ENCODE measurements at regions not wholly inside any gene's neighbourhood (a gene's known extent, or its start where the extent isn't known, plus 50 kb on each side); places are given as distances from the start of the nearest gene placed in this dataset.
A peak's percentile ranks its signal among the peaks of the same experiment; 100 is the strongest.
"Not testable (repeated sequence)": the region's sequence is repeated elsewhere in the genome, so short reads cannot be mapped to it uniquely, and the experiment has no call there.

DNA sequence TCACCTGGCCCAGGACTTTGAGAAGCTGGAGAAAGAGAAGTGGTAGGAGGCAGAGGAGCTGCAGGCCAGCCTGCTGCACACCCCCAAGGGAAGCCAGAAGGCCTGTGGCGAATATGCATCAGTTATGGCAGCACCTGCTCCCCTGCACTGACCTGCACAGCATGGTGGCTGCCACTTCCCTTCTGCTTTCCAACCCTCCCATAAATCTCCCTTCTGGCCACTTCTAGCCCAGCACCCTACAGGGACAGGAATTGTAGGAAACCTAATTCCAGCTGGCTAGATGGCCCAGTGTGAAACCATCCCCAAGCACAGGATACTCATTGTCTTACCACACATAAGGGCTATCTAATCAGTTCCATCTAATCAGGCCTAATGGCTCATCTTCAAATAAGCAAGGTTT, 136.3 kb downstream of the TBX3 start:
- no peaks in the 10 kb centered on the region for H3K27me3 ChIP-seq (replicated peaks)
- H3K4me1 ChIP-seq (replicated peaks) = no peaks in the 10 kb centered on the region
- DNase-seq (ENCODE audit: low read depth in 1 of 2, low spot score in 2 of 2) = no peak
- H3K9me3 ChIP-seq (replicated peaks) = no peaks in the 10 kb centered on the region
- H3K27ac ChIP-seq = no peak overlapping the region
- H3K4me3 ChIP-seq = no peak overlapping the region
- H3K36me3 ChIP-seq = no peaks in the 10 kb centered on the region

DNA sequence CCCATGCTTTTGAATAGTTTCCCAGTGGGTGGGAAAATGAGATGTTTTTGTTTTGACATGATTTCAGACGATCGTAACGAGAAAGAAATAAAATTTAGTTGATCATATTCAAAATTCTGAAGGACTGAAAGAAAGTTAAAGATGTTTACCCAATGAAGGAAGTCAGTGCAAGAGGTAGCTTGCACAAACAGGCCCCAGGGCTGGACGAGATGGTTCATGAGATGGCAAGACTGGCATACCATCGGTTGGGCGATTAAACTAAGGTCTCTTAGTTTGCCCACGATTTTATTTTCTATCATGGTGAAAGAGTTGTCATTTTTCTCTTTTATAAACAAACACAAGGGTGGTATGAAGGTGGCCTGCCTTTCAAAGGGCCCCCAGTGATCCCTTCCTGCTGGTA, 124.5 kb upstream of the TBX5 start:
- Histone ChIP-seq H3K36me3 (no peaks in the 10 kb centered on the region), H3K4me1 (replicated peaks) (0 out of 2 replicates have a peak, but pooled peaks cover 3% of the 10 kb centered on the region), H3K27ac (0 out of 2 replicates have a peak overlapping the region, but pooled peaks have one; percentile 9), H3K27me3 (replicated peaks) (no peaks in the 10 kb centered on the region; the same call in 1 of the 2 replicates), H3K4me3 (no peak overlapping the region), H3K9me3 (replicated peaks) (no peaks in the 10 kb centered on the region)
- no peak for DNase-seq (ENCODE audit: low read depth in 1 of 2, low spot score in 2 of 2)

DNA sequence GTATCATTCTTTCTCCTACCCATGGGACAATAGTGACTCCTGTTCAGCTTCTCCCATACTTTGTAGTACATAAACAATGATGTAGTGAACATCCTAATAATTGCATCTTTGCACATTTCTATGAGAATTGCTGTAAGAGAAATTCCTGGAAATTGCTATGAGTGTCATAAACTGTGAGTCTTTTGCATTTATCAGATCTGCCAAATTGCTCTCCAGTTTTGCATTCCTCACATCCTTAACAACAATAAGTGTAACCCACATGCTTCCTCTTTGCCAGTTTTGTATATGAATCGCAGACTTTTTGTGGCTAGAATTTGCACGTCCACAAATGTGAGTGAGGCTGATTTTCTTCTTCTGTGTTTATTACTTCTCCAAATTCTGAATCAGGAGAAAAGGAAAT, 124.0 kb upstream of the TBX5 start:
- DNase-seq (ENCODE audit: low read depth in 1 of 2, low spot score in 2 of 2) = peak in 1 of 2 experiments; percentile 43
- no peaks in the 10 kb centered on the region for H3K9me3 ChIP-seq (replicated peaks)
- H3K27ac ChIP-seq = no peak overlapping the region
- peaks cover 2% of the 10 kb centered on the region; the same call in 1 of the 2 replicates for H3K27me3 ChIP-seq (replicated peaks)
- no peak overlapping the region for H3K4me3 ChIP-seq
- H3K36me3 ChIP-seq = no peaks in the 10 kb centered on the region
- H3K4me1 ChIP-seq (replicated peaks) = 0 out of 2 replicates have a peak, but pooled peaks cover 3% of the 10 kb centered on the region

DNA sequence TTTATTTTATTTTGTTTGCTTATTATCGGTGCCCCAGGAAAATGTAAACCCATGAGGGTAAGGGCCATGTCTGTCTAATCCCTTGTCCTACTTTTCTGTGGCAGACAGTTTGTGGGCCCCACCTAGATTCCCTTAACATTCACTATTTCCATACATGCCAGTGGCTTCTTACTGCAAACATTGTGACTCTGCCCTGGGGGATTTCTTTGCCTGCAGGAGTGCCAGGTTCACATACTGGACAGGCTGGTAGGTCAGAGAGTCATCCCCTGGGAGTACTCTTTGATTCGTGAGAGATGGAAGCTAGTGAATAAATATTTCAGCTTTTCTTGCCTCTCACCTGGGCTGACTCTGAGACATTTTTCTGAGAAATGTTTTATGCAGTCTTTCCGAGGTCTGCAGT, 122.8 kb upstream of the TBX5 start:
- no peaks in the 10 kb centered on the region for H3K36me3 ChIP-seq
- no peaks in the 10 kb centered on the region for H3K9me3 ChIP-seq (replicated peaks)
- 0 out of 2 replicates have a peak, but pooled peaks cover 3% of the 10 kb centered on the region for H3K4me1 ChIP-seq (replicated peaks)
- H3K27me3 ChIP-seq (replicated peaks) = peaks cover 3% of the 10 kb centered on the region; the same call in 1 of the 2 replicates
- no peak for DNase-seq (ENCODE audit: low read depth in 1 of 2, low spot score in 2 of 2)
- no peak overlapping the region for H3K27ac ChIP-seq
- no peak overlapping the region for H3K4me3 ChIP-seq

DNA sequence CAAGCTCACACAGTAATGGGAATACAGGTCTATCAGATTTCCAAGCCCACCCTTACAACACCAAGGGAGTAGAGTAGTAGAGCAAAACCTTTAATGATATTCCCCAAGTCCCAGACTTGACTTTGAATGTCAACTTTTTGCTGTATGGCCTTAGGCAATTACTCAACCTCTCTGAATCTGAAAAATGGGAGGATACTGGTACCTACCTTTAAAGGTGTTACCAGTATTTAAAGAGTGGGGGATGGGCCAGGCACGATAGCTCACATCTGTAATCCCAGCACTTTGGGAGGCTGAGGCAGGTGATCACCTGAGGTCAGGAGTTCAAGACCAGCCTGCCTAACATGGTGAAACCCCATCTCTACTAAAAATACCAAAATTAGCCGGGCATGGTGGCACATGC, 115.2 kb upstream of the TBX5 start:
- not testable (repeated sequence) for H3K4me1 ChIP-seq (replicated peaks); H3K4me3 ChIP-seq; H3K27me3 ChIP-seq (replicated peaks); H3K36me3 ChIP-seq; H3K9me3 ChIP-seq (replicated peaks); H3K27ac ChIP-seq; DNase-seq (ENCODE audit: low read depth in 1 of 2, low spot score in 2 of 2)

DNA sequence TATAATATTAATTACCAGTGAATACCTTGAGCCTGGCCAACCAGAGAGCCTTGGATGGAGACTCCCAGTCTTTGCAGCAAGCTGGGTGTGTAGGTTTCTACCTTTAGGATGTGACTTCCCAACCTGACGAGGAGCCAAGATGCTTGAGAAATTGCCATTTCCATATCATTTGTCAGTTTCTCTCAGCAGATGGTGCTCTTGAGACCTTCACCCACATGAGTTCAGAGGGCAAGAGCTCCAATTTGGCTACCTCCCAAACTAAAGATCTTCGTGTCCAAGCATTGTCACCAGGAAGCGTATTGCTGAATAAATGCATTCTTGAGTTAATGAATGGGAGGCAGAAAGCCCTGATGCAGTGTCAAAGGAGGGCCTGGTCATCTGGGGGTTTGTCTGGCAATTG, 106.4 kb upstream of the TBX5 start:
- H3K4me3 ChIP-seq = no peak overlapping the region
- DNase-seq (ENCODE audit: low read depth in 1 of 2, low spot score in 2 of 2) = no peak
- no peak overlapping the region for H3K27ac ChIP-seq
- no peaks in the 10 kb centered on the region for H3K36me3 ChIP-seq
- H3K27me3 ChIP-seq (replicated peaks) = peaks cover 10% of the 10 kb centered on the region
- H3K9me3 ChIP-seq (replicated peaks) = 0 out of 2 replicates have a peak, but pooled peaks cover 2% of the 10 kb centered on the region
- H3K4me1 ChIP-seq (replicated peaks) = no peaks in the 10 kb centered on the region

DNA sequence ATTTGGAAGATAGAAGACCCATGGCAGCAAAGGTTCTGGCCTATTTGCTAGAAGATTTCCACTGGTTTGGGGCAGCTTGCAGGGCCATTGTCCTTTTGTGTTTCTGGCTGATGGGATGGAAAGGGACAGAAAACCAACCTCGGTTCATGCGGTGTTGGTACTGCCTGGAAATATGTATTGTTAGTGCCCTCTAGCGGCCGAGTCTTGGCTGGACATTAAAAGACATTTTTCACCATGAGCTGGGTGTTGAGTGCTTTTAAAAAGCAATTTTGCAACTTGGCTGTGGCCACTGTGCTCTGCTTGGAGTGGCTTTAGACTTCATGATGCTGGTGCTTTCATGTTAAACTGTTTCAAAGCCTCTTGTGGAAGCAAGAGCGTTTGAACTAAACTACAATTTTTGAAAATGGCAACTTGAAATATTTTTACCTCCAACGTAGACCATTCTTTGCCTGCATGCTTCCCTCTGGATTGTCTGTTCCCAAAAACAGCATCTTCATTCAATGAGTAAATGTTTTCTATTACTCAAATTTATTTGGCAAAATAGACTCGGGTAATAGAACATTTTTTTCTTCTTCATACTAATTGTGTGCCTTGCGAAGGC, 102.7 kb upstream of the TBX5 start:
- Histone ChIP-seq H3K36me3 (no peaks in the 10 kb centered on the region), H3K4me3 (no peak overlapping the region), H3K4me1 (replicated peaks) (no peaks in the 10 kb centered on the region), H3K27ac (no peak overlapping the region), H3K9me3 (replicated peaks) (0 out of 2 replicates have a peak, but pooled peaks cover 2% of the 10 kb centered on the region), H3K27me3 (replicated peaks) (peaks cover 14% of the 10 kb centered on the region)
- peak; percentile 33 to 52 for DNase-seq (ENCODE audit: low read depth in 1 of 2, low spot score in 2 of 2)

DNA sequence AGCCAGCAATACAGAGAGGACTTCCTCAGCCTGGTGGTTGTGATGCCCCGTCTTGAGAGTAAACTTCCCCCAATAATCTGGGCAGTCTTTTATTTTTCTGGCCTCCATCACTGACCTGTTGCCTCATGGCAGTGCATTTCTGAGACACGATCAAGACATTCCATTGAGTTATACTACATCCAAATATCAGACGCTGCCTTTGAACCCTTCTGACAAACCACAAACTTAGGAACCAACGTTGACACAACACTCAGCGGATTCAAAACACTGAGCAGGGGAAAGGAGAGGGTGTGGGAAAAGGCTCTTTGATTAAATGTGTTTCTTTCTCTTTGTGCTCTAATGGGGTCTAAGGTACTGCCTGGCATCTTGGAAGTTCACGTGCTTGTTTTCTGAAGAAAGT, 100.7 kb upstream of the TBX5 start:
- no peaks in the 10 kb centered on the region for H3K36me3 ChIP-seq
- no peak for DNase-seq (ENCODE audit: low read depth in 1 of 2, low spot score in 2 of 2)
- 0 out of 2 replicates have a peak, but pooled peaks cover 2% of the 10 kb centered on the region for H3K9me3 ChIP-seq (replicated peaks)
- H3K27ac ChIP-seq = no peak overlapping the region
- no peak overlapping the region for H3K4me3 ChIP-seq
- H3K4me1 ChIP-seq (replicated peaks) = no peaks in the 10 kb centered on the region
- H3K27me3 ChIP-seq (replicated peaks) = peaks cover 14% of the 10 kb centered on the region

DNA sequence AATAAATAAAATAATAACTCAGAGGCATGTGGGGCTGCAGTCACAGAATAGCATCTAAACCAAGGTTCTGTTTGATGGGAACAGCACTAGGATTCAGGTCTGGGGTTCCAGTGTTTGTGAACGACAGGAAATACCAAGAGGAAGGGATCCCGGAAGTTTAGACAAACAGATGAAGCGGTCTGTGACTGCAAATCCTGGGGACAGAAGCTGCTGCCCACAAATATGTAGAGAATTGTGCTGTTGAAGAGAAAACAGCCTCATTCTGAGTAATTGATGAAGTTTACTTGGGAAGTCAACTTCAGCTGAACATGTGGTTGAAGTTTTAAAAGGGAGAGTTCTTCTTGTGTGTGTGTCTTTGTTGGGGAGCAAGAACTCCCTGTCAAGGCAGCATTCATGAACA, 98.4 kb upstream of the TBX5 start:
- no peaks in the 10 kb centered on the region for H3K4me1 ChIP-seq (replicated peaks)
- no peak overlapping the region for H3K27ac ChIP-seq
- no peak for DNase-seq (ENCODE audit: low read depth in 1 of 2, low spot score in 2 of 2)
- no peaks in the 10 kb centered on the region for H3K9me3 ChIP-seq (replicated peaks)
- H3K4me3 ChIP-seq = no peak overlapping the region
- peaks cover 14% of the 10 kb centered on the region for H3K27me3 ChIP-seq (replicated peaks)
- H3K36me3 ChIP-seq = no peaks in the 10 kb centered on the region

DNA sequence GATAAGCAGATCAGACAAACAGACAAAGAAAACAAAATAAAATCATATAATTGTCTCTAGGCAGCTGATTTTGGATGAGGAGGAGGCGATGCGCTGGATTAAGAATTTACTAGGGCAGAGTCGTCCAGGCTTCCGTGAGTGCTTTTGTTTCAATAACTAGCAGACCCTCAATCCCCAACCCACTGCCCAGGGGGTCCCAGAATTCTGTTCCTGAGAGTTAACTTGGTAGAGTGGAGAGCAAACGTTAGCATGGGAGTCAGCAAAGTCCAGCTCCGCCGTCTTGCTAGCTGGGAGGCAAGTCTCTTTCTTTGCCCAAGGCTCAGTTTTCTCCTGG, 95.5 kb upstream of the TBX5 start:
- Histone ChIP-seq H3K4me1 (replicated peaks) (no peaks in the 10 kb centered on the region), H3K36me3 (no peaks in the 10 kb centered on the region), H3K9me3 (replicated peaks) (no peaks in the 10 kb centered on the region), H3K27ac (no peak overlapping the region), H3K4me3 (no peak overlapping the region), H3K27me3 (replicated peaks) (peaks cover 4% of the 10 kb centered on the region; the same call in 1 of the 2 replicates)
- DNase-seq (ENCODE audit: low read depth in 1 of 2, low spot score in 2 of 2) = no peak

DNA sequence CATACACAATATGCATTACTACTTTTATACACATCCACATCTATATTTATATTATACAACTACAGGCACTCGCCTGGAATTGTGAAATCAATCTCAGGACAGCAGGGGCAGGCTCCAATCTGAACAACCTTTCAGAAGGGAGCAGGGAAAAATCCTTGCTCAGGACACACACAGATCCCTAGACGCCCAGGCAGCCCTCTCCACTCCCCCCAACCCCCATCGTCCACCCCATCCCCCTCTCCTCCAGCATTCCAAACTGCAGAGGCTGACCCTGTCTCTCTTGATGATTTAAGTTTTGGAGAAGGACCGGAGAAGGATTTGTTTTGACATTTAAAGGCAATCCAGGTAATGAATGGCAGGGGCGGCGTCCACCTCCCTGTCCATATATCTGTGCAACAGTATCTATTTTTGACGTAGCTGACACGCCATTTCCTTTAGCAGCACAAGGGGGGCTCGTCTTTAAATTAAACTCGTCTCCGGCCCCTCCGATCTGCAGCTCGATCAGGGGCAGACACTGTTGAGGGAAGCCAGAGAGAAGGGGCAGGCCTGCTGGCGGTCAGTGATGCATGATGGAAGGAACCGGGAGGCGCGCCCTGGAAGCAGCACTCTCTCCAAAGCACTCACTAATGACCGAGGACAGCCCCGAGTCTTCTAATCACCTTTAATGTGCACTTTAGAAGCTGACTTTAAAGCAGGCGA, 95.0 kb upstream of the TBX5 start:
- peaks cover 4% of the 10 kb centered on the region; the same call in 1 of the 2 replicates for H3K27me3 ChIP-seq (replicated peaks)
- no peak overlapping the region for H3K4me3 ChIP-seq
- DNase-seq (ENCODE audit: low read depth in 1 of 2, low spot score in 2 of 2) = no peak
- no peaks in the 10 kb centered on the region for H3K9me3 ChIP-seq (replicated peaks)
- no peak overlapping the region for H3K27ac ChIP-seq
- no peaks in the 10 kb centered on the region for H3K4me1 ChIP-seq (replicated peaks)
- H3K36me3 ChIP-seq = no peaks in the 10 kb centered on the region

DNA sequence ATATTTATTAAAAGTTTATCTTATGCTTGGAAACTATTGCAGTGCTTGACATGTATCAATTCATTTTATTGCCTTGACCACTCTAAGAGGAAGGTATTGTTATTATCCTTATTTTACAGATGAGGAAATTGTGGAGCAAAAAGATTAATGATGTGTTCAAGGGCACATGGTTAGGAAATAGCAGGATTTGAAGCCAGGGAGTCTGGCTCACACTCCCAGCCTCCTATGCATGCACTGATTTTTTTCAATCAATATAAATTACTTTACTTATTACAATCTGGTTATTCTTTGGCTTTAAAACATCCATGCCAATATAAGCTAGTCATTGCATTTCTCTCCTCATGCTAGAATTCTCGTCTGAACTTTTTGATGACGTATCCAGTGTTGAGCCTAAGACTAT, 94.2 kb upstream of the TBX5 start:
- Histone ChIP-seq H3K27ac (no peak overlapping the region), H3K4me3 (no peak overlapping the region), H3K9me3 (replicated peaks) (no peaks in the 10 kb centered on the region), H3K36me3 (no peaks in the 10 kb centered on the region), H3K27me3 (replicated peaks) (peaks cover 4% of the 10 kb centered on the region; the same call in 1 of the 2 replicates), H3K4me1 (replicated peaks) (no peaks in the 10 kb centered on the region)
- no peak for DNase-seq (ENCODE audit: low read depth in 1 of 2, low spot score in 2 of 2)

DNA sequence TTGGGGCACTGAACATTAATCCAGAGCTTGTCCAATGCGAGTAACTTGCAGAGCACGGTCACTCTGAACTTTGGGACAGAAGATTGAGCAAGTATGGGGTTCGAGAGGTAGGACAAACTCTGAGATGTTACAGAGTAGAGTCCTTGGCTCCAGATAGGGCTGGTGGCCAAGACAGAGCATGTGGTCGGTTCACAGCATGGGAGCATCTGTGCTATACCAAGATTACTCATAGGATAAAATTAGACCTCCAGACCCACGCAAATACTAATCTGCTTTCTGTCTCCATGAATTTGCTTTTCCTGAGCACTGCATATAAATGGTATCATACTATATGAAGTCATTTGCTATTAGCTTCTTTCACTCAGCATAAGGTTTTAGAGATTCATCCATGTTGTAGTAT, 93.4 kb upstream of the TBX5 start:
- Histone ChIP-seq H3K4me1 (replicated peaks) (no peaks in the 10 kb centered on the region), H3K27me3 (replicated peaks) (no peaks in the 10 kb centered on the region), H3K9me3 (replicated peaks) (no peaks in the 10 kb centered on the region), H3K4me3 (no peak overlapping the region), H3K36me3 (no peaks in the 10 kb centered on the region), H3K27ac (no peak overlapping the region)
- no peak for DNase-seq (ENCODE audit: low read depth in 1 of 2, low spot score in 2 of 2)

DNA sequence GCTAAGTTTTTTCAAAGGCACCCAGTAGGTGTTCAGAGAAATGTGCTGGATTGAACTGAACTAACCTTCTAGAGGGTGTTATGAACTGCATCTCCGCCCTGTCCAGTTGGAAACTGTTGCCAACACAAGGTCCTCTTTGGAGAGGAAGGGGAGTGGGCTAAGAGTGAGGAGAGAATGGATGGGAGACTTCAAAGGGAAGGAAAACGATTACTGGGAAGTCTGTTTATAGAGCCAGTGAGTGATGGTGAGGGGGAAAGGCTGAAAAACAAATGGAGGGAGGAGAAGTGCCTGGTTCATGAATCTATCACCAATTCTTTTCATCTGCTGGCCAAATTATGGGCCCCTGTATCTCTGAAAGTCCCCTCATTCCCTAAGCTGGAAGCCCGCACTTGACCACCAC, 86.0 kb upstream of the TBX5 start:
- Histone ChIP-seq H3K4me1 (replicated peaks) (no peaks in the 10 kb centered on the region), H3K27ac (no peak overlapping the region), H3K36me3 (no peaks in the 10 kb centered on the region), H3K27me3 (replicated peaks) (0 out of 2 replicates have a peak, but pooled peaks cover 4% of the 10 kb centered on the region), H3K4me3 (no peak overlapping the region), H3K9me3 (replicated peaks) (no peaks in the 10 kb centered on the region)
- no peak for DNase-seq (ENCODE audit: low read depth in 1 of 2, low spot score in 2 of 2)

All from SJSA1 (cell line).